ENCODE measurements at regions not wholly inside any gene's neighbourhood (a gene's known extent, or its start where the extent isn't known, plus 50 kb on each side); places are given as distances from the start of the nearest gene placed in this dataset.
"Not testable (repeated sequence)": the region's sequence is repeated elsewhere in the genome, so short reads cannot be mapped to it uniquely, and the experiment has no call there.

DNA sequence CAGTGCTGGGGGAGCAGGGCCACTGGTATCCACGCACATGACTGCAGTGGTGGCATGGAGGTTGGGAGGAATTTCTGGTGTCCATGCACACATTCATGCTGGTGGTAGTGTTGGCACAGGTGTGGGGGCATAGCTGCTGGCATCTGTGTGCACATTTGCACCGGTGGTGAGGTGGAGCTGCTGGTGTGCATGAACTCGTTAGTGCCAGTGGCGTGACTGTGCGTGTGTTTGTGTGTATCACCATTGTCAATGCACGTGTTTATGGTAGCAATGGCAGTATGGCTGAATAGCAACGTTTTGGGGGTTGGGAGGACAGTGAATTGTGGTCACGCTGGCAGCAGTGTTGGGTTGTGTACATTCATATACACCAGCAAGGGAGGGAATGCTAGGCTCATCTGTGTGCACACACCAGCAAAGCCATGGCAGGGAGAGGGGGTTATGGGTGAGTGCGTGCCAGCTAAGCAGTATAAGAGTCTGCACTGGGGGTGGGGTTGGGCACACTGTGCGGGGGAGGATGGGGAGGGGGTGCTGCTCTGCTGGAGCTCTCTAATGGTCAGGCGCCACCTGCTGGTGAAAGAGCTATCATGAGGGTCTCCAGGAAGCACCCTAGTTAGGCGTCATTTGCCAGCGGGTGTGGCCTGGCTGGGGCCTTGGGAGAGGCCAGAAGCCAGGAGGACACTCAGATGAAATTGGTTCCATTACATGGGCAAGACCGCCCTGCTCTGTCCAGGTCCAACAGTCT is 626.1 kb upstream of the ID4 start:
- in situ Hi-C loops (cut with HindIII; ENCODE audit: low sequenced_read_pairs): no loop called here

DNA sequence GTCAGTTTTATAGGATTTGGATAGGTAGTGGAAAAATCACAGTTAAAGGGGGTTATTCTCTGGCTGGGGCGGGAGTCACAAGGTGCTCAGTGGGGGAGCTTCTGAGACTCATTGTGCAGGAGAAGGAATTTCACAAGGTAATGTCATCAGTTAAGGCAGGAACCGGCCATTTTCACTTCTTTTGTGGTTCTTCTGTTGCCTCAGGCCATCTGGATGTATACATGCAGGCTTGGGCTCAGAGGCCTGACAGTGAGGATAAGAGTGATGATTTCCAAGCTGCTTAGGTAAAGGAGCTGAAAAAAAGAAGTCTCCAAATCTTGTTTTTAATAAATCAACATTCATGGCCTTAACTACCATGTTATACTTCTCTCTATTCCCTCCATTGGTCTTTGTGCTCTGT is 622.9 kb upstream of the ID4 start:
- in situ Hi-C loops (cut with HindIII; ENCODE audit: low sequenced_read_pairs): no loop called here

DNA sequence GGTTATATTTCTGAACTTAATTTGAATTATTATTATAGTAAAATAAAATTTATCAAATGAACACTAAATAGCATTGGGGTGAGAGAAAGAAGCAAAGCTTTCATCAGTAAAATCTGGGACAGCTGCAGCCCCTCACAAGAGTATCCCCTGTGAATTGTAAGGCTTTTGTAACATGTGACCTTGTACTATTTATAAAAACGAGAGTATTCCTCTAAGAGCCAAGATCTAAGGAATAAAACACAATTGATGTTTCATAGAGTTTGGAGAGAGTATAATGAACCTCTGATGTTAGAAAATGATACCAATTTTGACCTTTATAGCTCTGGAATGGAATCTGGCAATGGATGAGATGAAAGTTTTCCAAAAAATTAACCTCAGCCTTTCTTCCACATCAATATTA is 617.2 kb upstream of the ID4 start:
- in situ Hi-C loops (cut with HindIII; ENCODE audit: low sequenced_read_pairs): loop anchor here (5.0 kb wide), 1 partner anchor 52 kb away; no protein-coding TSS in a partner anchor

DNA sequence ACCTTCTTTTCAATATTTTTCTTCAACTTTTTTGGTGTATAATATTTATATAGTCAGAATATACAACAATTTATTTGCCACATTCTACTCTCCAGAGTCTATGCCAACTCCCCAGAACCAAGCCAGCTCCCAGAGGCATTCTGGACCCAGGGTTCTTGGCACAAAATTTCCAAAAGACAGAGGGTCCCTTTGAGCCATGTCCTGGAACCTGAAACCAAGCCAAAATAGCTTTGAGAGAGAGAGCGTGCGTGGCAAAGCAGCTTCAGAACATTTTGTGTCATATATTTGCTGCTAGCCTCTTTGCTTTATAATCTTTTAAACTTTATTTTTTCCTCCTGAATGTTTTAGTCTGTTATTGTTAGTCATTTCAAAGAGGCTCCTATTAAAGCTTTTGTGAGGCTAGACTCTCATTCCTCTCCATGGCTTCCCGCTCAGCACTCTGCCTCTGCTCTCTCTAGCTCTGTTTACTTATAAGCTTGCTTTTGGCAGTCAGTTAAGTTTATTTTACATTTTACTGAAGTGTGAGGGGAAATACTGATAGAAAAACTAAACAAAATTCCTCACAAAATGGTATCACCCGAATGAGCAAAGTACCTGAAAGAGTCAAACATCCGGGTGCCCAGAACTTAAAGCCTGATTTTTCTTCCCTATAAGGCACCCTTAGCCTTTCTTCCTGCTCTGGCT is 605.1 kb upstream of the ID4 start:
- in situ Hi-C loops (cut with HindIII; ENCODE audit: low sequenced_read_pairs): loop anchor here (5.0 kb wide), 1 partner anchor 90 kb away; no protein-coding TSS in a partner anchor

DNA sequence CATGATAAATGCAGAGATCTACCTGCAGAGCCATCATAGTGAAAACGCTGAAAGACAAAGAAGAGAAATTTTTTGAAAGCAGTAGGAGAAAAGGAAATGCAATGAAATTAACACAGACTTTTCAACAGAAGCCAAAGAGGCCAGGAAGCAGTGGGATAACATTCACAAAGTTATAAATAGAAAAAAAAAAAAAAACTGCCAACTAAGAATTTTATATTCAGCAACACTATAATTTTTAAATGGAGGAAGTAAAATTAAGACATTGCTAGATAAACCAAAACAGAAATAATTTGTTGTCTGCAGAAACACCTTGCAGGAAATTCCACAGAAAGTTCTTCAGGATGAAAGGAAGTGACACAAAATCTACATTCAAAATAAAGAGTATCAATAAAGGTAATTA is 591.5 kb upstream of the ID4 start:
- in situ Hi-C loops (cut with HindIII; ENCODE audit: low sequenced_read_pairs): no loop called here

DNA sequence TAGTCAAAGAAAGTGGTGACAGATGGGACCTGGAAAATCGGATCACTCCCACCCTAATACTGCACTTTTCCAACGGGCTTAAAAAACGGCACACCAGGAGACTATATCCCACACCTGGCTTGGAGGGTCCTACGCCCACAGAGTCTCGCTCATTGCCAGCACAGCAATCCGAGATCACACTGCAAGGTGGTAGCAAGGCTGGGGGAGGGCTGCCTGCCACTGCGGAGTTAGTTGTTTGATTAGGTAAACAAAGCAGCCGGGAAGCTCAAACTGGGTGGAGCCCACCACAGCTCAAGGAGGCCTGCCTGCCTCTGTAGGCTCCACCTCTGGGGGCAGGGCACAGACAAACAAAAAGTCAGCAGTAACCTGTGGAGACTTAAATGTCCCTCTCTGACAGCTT is 590.0 kb upstream of the ID4 start:
- in situ Hi-C loops (cut with HindIII; ENCODE audit: low sequenced_read_pairs): not testable (repeated sequence)

DNA sequence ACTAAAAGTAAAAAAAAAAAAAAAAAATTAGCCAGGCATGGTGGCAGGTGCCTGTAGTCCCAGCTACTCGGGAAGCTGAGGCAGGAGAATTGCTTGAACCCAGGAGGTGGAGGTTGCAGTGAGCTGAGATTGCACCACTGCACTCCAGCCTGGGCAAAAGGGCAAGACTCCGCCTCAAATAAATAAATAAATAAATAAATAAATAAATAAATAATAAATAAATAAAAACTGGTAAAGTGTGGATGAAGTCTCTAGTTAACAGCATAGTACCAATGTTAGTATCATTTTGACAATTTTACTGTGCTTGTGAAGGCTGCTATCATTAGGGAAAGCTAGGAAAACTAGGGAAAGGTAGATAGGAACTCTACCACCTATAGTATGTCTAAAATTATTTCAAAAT is 581.0 kb upstream of the ID4 start:
- in situ Hi-C loops (cut with HindIII; ENCODE audit: low sequenced_read_pairs): not testable (repeated sequence)

DNA sequence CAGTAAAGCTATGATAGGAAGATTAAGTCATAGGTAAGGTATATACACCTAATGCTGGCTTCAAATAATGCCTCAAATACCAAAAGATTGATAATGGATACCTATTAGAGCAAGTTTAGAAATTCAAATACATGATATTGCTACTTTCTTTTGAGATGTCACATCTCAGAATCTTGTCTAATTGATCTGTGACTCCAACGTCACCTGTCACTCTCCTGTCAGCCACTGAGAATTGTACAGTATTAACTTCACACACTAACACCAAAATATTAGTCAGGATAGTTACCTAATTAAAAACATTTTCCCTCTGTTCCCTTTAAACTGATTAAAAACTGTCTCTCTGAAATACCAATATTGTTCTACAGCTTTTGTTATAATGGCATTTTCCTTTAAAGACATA is 575.5 kb upstream of the ID4 start:
- in situ Hi-C loops (cut with HindIII; ENCODE audit: low sequenced_read_pairs): no loop called here

DNA sequence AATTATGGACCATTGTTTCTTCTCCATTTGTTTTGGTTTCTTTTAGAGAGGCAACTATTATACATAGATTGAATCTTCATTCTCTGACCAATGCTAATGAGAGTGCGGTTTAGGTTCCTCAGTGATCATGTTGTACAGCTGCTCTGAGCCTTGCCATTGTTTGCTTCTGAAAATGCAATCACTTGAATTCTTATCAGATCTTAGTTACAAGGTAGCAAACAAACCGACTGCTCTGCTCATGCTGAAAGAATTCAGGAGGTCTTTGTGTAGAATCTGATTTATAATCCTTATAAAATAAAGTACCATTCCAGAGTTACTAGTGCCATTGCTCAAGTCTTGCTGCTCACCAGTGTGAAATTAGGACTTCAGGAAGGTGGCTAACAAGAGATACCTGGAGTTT is 569.1 kb upstream of the ID4 start:
- in situ Hi-C loops (cut with HindIII; ENCODE audit: low sequenced_read_pairs): no loop called here

DNA sequence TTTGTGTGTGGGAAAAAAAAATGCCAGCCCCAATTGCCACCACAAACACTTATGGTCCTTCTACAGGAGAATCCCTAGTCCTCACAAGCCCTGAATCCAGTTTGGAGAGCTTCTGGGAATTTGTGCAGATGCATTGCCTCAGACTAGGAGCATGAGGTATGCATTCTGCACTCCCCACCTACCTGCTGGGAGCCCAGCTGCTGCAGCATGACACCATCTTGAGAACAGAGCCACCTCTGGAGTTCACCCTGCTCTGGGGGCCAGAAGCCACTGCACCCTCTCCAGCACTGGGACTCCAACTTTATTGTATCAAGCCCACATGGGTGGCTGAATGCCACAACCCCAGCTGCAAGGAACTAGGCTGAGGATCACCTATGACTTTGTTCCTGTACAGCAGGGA is 568.5 kb upstream of the ID4 start:
- in situ Hi-C loops (cut with HindIII; ENCODE audit: low sequenced_read_pairs): no loop called here

DNA sequence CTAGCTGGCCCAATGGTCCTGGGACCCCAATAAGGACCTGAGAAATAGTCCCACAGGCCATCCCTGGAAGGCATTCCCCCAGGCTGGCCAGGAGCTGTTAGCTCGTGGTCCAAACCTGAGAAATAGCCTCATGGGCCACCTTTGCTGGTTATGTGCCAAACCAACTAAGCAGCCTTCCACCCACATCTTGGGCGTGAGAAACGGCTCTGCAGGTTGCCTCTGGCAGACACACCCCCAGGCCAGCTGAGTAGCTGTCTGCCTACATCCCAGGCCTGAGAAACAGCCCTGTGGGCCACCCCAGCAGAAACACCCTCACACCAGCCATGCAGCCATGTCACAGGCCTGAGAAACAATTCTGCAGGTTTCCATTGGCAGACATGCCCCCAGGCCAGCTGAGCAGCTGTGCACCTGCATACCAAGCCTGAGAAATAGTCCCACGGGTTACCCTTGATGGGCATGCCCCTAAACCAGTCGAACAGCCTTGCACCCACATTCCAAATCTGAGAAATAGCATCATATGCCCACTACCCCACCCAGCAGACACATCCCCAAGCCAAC is 567.8 kb upstream of the ID4 start:
- in situ Hi-C loops (cut with HindIII; ENCODE audit: low sequenced_read_pairs): no loop called here

DNA sequence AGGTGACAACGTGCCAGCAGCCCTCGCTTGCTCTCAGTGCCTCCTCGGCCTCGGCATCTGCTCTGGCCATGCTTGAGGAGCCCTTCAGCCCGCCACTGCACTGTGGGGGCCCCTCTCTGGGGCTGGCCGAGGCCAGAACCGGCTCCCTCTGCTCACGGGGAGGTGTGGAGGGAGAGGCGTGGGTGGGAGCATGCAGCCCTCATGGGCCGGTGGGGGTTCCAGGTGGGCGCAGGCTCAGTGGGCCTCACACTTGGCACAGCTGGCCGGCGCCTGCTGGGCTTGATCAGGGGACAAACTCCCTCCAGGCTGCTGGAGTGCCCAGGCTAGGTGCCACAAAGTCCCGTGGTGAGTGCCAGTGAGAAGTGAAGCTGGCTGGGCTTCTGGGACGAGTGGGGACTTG is 566.6 kb upstream of the ID4 start:
- in situ Hi-C loops (cut with HindIII; ENCODE audit: low sequenced_read_pairs): loop anchor here (5.0 kb wide), 1 partner anchor 53 kb away; no protein-coding TSS in a partner anchor

DNA sequence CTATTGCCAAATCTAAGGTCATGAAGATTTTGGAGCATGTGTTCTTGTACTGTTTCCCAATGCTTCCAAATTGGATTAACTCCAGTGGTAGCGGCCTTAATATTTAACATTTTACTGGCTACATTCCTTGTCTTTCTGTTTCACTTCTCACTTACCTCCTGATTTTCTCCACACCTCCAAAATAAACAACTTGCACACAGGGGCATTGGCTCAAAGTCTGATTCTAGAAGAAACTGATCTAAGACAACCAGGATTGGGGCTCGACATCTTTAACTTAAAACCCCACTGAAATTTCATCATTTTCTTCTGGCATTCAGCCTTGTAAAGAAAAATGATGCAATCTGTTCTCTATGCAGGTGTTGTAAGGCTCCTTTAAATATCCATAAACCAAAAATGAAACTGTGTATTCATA is 557.9 kb upstream of the ID4 start:
- in situ Hi-C loops (cut with HindIII; ENCODE audit: low sequenced_read_pairs): no loop called here

DNA sequence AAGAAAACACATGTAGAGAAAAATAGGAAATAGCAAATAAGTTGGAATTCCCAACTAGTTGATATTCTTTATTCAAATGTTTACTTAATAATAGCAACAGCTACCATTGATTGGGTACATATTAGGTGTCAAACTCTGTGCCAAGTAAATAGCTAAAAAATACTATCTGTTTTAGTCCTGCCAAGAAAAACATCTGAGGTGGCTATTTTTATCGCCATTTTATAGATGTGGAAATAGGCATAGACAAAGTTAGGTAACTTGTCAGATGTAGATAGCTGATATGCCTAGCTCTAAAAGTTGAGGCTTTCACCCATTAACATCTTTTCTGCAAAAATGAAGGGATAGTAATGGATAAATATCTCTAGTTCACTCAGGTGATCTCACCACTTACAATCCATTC is 549.2 kb upstream of the ID4 start:
- in situ Hi-C loops (cut with HindIII; ENCODE audit: low sequenced_read_pairs): no loop called here

DNA sequence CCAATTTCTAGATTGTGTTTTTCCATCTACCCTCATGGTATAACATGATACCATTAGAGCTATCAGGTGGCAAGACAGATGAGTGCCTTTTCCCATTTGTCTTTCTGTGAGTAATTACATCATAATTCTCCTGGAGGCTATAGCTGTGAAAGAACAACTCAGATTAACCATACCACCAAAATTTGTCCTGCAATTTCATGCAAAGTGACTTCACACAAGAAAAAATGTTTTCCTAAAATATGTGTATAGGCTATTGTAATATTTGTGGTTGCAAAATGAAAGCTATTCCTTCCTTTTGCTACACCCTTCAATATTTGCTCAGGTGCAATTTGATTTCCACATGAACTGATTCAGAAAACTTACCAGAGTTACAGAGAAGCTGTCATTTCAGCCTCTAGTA is 547.7 kb upstream of the ID4 start:
- in situ Hi-C loops (cut with HindIII; ENCODE audit: low sequenced_read_pairs): no loop called here

DNA sequence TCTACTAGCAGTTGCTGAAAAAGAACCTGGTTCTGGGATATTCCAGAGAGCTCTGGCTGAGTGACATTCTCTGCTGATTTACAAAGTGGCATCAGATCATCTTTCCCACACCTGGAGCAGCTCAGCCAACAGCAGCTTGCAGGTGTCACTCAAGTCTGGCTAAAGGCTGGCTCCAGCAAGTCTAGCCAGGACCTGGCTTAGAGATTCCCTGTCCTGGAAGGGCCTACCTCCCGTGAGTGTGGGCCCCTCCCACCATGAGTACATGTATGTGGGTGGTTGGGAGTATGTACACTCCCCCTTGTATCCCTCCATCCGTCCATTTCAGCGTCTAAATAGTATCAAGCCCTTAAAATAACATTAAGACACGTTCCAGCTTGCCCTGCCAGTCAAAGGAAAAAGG is 539.3 kb upstream of the ID4 start:
- in situ Hi-C loops (cut with HindIII; ENCODE audit: low sequenced_read_pairs): no loop called here

DNA sequence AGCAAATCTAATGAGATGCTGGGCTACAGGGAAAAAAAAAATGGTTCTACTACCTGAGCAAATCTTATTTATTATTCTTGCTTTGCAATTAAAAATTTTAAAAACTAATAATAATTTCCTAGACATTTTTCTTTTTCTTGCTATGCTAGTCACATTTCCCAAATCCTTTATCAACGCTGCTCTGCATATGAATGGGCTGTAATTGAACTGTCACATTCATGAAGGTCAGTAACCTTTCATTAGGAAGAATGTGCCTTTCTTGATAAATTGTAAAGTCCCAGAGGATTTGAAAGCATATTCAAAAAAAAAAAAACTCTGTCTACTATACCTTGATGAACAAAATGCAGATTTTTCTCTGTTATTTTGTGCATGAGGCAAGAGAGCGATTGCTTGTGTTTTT is 538.7 kb upstream of the ID4 start:
- in situ Hi-C loops (cut with HindIII; ENCODE audit: low sequenced_read_pairs): no loop called here

DNA sequence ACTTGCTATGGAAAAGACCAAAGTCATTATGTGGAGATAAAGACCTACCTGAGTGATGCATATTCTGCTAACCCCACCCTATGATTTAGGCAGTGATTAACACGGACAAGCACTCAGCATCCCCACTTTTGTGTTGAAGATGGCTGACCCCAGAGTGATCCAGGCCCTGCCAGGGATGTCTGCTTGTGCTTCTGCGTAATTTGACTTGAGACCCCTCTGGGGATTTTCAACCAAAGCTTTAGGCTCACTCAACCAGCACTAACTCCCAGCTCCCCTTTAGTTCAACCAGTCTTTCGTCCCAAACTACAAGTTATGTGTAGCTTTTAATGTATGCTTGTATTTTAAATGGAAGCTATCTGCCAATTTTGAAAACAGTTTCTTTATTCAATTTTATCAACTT is 538.0 kb upstream of the ID4 start:
- in situ Hi-C loops (cut with HindIII; ENCODE audit: low sequenced_read_pairs): no loop called here

DNA sequence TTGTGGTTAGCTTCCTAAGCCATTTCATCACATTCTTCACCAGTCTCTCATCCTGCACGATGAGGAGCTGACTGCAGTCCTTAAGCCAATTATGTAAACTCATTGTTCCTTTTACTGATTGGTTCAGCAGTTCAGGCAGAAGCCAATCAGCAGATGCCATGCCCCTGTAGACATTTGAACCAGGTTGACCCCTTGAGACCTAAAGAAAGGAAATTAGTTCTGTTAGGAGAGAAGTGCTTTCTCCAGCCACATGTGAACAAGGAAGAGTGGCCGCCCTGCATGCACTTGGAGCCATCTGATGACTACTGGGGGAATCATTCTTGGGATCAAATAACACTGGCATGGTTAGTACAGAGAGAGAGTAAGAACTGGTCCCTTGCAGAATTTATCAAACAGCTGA is 535.2 kb upstream of the ID4 start:
- in situ Hi-C loops (cut with HindIII; ENCODE audit: low sequenced_read_pairs): no loop called here

DNA sequence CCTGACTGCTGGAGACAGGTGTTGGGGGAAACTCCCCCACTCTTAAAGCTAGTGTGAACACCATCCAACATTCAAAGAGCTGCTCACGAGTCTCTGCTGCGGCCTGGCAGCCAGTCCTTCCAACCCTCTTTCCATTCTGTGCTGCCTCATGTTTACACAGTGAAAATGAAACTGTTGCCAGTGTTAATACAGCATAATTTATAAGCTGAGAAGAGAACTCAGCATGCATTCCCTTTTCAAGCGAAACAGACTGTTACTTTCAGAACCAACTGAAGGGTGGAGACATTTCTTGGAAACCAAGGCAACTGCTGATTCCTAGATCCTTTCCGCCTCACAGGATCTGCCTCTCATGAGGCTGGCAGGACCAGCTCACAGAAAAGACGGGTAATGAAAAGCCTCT is 533.8 kb upstream of the ID4 start:
- in situ Hi-C loops (cut with HindIII; ENCODE audit: low sequenced_read_pairs): no loop called here

DNA sequence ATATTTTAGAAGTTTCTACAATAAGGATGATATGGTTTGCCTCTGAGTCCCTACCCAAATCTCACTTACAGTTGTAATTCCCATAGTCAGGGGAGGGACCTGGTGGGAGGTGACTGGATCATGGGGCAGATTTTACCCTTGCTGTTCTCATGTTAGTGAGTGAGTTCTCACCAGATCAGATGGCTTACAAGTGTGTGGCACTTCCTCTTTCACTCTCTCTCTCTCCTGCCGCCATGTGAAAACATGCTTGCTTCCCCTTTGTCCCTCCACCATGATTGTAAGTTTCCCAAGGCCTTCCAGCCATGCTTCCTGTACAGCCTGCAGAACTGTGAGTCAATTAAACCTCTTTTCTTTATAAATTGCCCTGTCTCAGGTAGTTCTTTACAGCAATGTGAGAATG is 527.5 kb upstream of the ID4 start:
- in situ Hi-C loops (cut with HindIII; ENCODE audit: low sequenced_read_pairs): no loop called here

DNA sequence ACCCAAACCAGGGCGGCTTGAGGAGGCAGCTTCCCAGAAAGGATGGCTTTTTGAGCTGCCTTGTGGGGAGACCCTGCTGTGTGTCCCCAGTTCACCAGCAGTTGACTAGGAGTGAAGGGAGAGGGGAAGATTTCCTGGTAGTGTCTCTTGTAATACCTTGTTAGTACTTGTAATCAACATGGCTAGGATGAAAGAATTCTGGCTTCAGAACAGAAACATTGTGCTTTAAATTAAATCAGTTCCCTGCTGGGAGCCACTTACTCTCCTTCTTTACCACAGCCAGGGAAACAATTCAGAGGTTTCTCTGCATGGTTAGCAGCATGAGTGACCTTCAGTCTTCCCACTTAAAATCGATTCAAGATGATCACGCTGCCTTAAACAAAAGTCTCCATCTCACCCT is 525.4 kb upstream of the ID4 start:
- in situ Hi-C loops (cut with HindIII; ENCODE audit: low sequenced_read_pairs): no loop called here
